B cell (primary cell): ENCODE measurements at regions not wholly inside any gene's neighbourhood (a gene's known extent, or its start where the extent isn't known, plus 50 kb on each side); places are given as distances from the start of the nearest gene placed in this dataset.

Experiments
- ATAC-seq: fragments of 200-7000 bp; cut with Tn5 transposase; one replicate; pipeline ENCODE4 v1.10.0; 2021; ENCODE audit warnings: low read depth, mild to moderate bottlenecking, moderate number of reproducible peaks, moderate library complexity
- CTCF ChIA-PET: fragments of 350-600 bp; sonication (Branson Sonifier 250); formaldehyde crosslinking; loops from one replicate; lab custom pipeline; 2021; ENCODE audit warnings: antibody characterized with exemption, inconsistent platforms; lab: Charles Lee
- POLR2A ChIA-PET: fragments of 350-600 bp; sonication (Branson Sonifier 250); formaldehyde crosslinking; loops from one replicate; lab custom pipeline; 2021; ENCODE audit warnings: antibody characterized with exemption; lab: Charles Lee
- DNase-seq: peaks from one replicate; pipeline ENCODE4 v3.0.0; 2013
- H2AFZ ChIP-seq: 2 replicates; pipeline ENCODE4 v1.6.1; 2012; ENCODE audit warnings: mild to moderate bottlenecking, low read depth, low read length; ENCODE audit not compliant: insufficient read depth, poor library complexity, severe bottlenecking
- H3K27ac ChIP-seq, 2 donors: 1 replicate in 1 of 2; 2 replicates in 1 of 2; pipeline ENCODE4 v1.5.1; 2012 to 2013; ENCODE audit warnings: low read length in 2 of 2, mild to moderate bottlenecking in 2 of 2, moderate library complexity in 1 of 2
- H3K27me3 ChIP-seq, 4 experiments: fragments of 200-600 bp in 1 of 4; sonication (generic) in 1 of 4; replicated peaks in 1 of 4; 1 replicate in 2 of 4; 2 replicates in 2 of 4; pipeline versions ENCODE4 v1.6.1 to v1.7.0; 2013 to 2016; ENCODE audit warnings: low read length in 3 of 4, mild to moderate bottlenecking in 2 of 4, mixed read lengths in 1 of 4, moderate library complexity in 1 of 4; ENCODE audit not compliant: insufficient read depth in 4 of 4, control insufficient read depth in 3 of 4; ENCODE audit errors: control extremely low read depth in 1 of 4
- H3K36me3 ChIP-seq, 2 experiments: replicated peaks in 1 of 2; 1 replicate in 1 of 2; 2 replicates in 1 of 2; pipeline versions ENCODE4 v1.6.1 to v1.7.1; 2013; ENCODE audit warnings: low read length in 1 of 2; ENCODE audit not compliant: insufficient read depth in 2 of 2, control insufficient read depth in 1 of 2; ENCODE audit errors: control extremely low read depth in 1 of 2, extremely low read depth in 1 of 2
- H3K4me1 ChIP-seq, 2 donors: fragments of 200-600 bp in 1 of 2; sonication (generic) in 1 of 2; 1 replicate in 1 of 2; 2 replicates in 1 of 2; pipeline versions ENCODE4 v1.5.1 to v1.6.1; 2013 to 2017; ENCODE audit warnings: low read length in 2 of 2; ENCODE audit not compliant: control insufficient read depth in 2 of 2, insufficient read depth in 2 of 2
- H3K4me2 ChIP-seq: replicated peaks from 2 replicates; pipeline ENCODE3; 2012; ENCODE audit warnings: mild to moderate bottlenecking, low read depth, low read length; ENCODE audit not compliant: poor library complexity, severe bottlenecking
- H3K4me3 ChIP-seq, 5 experiments: fragments of 200-600 bp in 1 of 5; sonication (generic) in 1 of 5; 1 replicate in 3 of 5; 2 replicates in 2 of 5; pipeline versions ENCODE4 v1.5.1 to v1.7.0; 2011 to 2016; ENCODE audit warnings: low read length in 4 of 5, mild to moderate bottlenecking in 4 of 5, low read depth in 2 of 5, control low read depth in 1 of 5, moderate library complexity in 1 of 5; ENCODE audit not compliant: insufficient read depth in 1 of 5; ENCODE audit errors: control extremely low read depth in 1 of 5, extremely low read depth in 1 of 5
- H3K79me2 ChIP-seq: fragments of 200-600 bp; sonication (generic); one replicate; pipeline ENCODE4 v1.6.0; 2016; ENCODE audit warnings: low read length; ENCODE audit not compliant: control insufficient read depth, insufficient read depth
- H3K9ac ChIP-seq: fragments of 200-600 bp; sonication (generic); 2 replicates; pipeline ENCODE4 v1.6.1; 2017; ENCODE audit warnings: mild to moderate bottlenecking, low read length, moderate library complexity
- H3K9me3 ChIP-seq, 3 donors: one replicate each; pipeline versions ENCODE4 v1.6.1 to v1.7.1; 2013; ENCODE audit warnings: low read length in 2 of 3; ENCODE audit not compliant: control insufficient read depth in 2 of 3, insufficient read depth in 1 of 3; ENCODE audit errors: control extremely low read depth in 1 of 3
- H4K20me1 ChIP-seq: 2 replicates; pipeline ENCODE4 v1.6.0; 2012; ENCODE audit warnings: mild to moderate bottlenecking, low read length; ENCODE audit not compliant: insufficient read depth, control insufficient read depth, poor library complexity, severe bottlenecking
- H3K27ac Mint-ChIP-seq: one replicate; pipeline ENCODE4 v1.8.0; 2021; ENCODE audit warnings: mixed read lengths
- H3K27me3 Mint-ChIP-seq: one replicate; pipeline ENCODE4 v1.8.0; 2021; ENCODE audit warnings: mixed read lengths
- H3K4me1 Mint-ChIP-seq: one replicate; pipeline ENCODE4 v1.8.0; 2021; ENCODE audit warnings: mixed read lengths
- H3K4me3 Mint-ChIP-seq: one replicate; pipeline ENCODE4 v1.8.0; 2021; ENCODE audit warnings: mixed read lengths
- H3K9me3 Mint-ChIP-seq: one replicate; pipeline ENCODE4 v1.8.0; 2022; ENCODE audit warnings: mixed read lengths; ENCODE audit not compliant: insufficient read depth
- EZH2 ChIP-seq: IDR thresholded peaks from 2 replicates; pipeline ENCODE4 v1.6.1; 2012; ENCODE audit warnings: borderline replicate concordance, low read depth, mild to moderate bottlenecking, moderate library complexity, low read length; ENCODE audit not compliant: insufficient read depth, poor library complexity, severe bottlenecking
- WGBS: methylation state at CpG from one replicate; pipeline ENCODE4 v1.1.5; 2013; ENCODE audit warnings: missing lambda C conversion rate; ENCODE audit not compliant: insufficient coverage; 5-methylcytosine and 5-hydroxymethylcytosine counted together
- intact Hi-C: fragments of 100-400 bp; cut with micrococcal nuclease; formaldehyde crosslinking; loops from one replicate; pipeline ENCODE4 v1.10.0; 2022
- TF ChIP-seq, protein P1 (sequence below): fragments of 200-600 bp; IDR thresholded peaks from one replicate; pipeline ENCODE4 v1.8.0; 2022; ENCODE audit warnings: antibody characterized with exemption, mild to moderate bottlenecking

GRCh38 chr4:181293541-181293940 lies 949.7 kb upstream of the TENM3 start:
- WGBS = 95% methylated on average over 8 of the region's 10 CpGs
- no peaks in the 10 kb centered on the region for H3K9me3 ChIP-seq
- ChIA-PET CTCF (no interaction called here), POLR2A (no interaction called here)
- no peak overlapping the region for H3K4me3 ChIP-seq
- no peaks in the 10 kb centered on the region for H4K20me1 ChIP-seq
- no peaks in the 10 kb centered on the region for H3K27me3 ChIP-seq
- ATAC-seq (no peak), DNase-seq (no peak)
- H3K27ac ChIP-seq = no peak overlapping the region
- H3K27ac Mint-ChIP-seq = no peak overlapping the region
- H3K4me1 ChIP-seq = no peaks in the 10 kb centered on the region
- H3K9ac ChIP-seq = no peak overlapping the region
- H3K9me3 Mint-ChIP-seq = no peaks in the 10 kb centered on the region
- TF ChIP-seq EZH2 = no peak
- TF ChIP-seq, protein P1, sequence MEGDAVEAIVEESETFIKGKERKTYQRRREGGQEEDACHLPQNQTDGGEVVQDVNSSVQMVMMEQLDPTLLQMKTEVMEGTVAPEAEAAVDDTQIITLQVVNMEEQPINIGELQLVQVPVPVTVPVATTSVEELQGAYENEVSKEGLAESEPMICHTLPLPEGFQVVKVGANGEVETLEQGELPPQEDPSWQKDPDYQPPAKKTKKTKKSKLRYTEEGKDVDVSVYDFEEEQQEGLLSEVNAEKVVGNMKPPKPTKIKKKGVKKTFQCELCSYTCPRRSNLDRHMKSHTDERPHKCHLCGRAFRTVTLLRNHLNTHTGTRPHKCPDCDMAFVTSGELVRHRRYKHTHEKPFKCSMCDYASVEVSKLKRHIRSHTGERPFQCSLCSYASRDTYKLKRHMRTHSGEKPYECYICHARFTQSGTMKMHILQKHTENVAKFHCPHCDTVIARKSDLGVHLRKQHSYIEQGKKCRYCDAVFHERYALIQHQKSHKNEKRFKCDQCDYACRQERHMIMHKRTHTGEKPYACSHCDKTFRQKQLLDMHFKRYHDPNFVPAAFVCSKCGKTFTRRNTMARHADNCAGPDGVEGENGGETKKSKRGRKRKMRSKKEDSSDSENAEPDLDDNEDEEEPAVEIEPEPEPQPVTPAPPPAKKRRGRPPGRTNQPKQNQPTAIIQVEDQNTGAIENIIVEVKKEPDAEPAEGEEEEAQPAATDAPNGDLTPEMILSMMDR = no peak
- H3K36me3 ChIP-seq = no peaks in the 10 kb centered on the region
- no peak overlapping the region for H3K4me3 Mint-ChIP-seq
- no peaks in the 10 kb centered on the region for H3K4me1 Mint-ChIP-seq
- H3K4me2 ChIP-seq = no peak overlapping the region
- H2AFZ ChIP-seq = no peak overlapping the region
- no peaks in the 10 kb centered on the region for H3K27me3 Mint-ChIP-seq
- no peaks in the 10 kb centered on the region for H3K79me2 ChIP-seq
- intact Hi-C loops = no loop called here

GRCh38 chr4:181294421-181294820 lies 948.8 kb upstream of the TENM3 start:
- no peak overlapping the region for H3K4me3 Mint-ChIP-seq
- TF ChIP-seq EZH2 = no peak
- TF ChIP-seq, protein P1 = no peak
- H3K4me2 ChIP-seq = no peak overlapping the region
- H3K4me1 ChIP-seq = no peaks in the 10 kb centered on the region
- ChIA-PET POLR2A (no interaction called here), CTCF (no interaction called here)
- DNase-seq (no peak), ATAC-seq (no peak)
- H4K20me1 ChIP-seq = no peaks in the 10 kb centered on the region
- no peak overlapping the region for H3K4me3 ChIP-seq
- no peaks in the 10 kb centered on the region for H3K27me3 Mint-ChIP-seq
- WGBS = no CpG with 5 or more reads among the region's 2 CpGs
- no peaks in the 10 kb centered on the region for H3K27me3 ChIP-seq
- H3K9me3 Mint-ChIP-seq = no peaks in the 10 kb centered on the region
- intact Hi-C loops = no loop called here
- H3K4me1 Mint-ChIP-seq = no peaks in the 10 kb centered on the region
- H2AFZ ChIP-seq = no peak overlapping the region
- no peaks in the 10 kb centered on the region for H3K9me3 ChIP-seq
- H3K9ac ChIP-seq = no peak overlapping the region
- no peaks in the 10 kb centered on the region for H3K36me3 ChIP-seq
- no peak overlapping the region for H3K27ac ChIP-seq
- H3K79me2 ChIP-seq = no peaks in the 10 kb centered on the region
- H3K27ac Mint-ChIP-seq = no peak overlapping the region
